ENCODE measurements at regions not wholly inside any gene's neighbourhood (a gene's known extent, or its start where the extent isn't known, plus 50 kb on each side); places are given as distances from the start of the nearest gene placed in this dataset.
A peak's percentile ranks its signal among the peaks of the same experiment; 100 is the strongest.

DNA sequence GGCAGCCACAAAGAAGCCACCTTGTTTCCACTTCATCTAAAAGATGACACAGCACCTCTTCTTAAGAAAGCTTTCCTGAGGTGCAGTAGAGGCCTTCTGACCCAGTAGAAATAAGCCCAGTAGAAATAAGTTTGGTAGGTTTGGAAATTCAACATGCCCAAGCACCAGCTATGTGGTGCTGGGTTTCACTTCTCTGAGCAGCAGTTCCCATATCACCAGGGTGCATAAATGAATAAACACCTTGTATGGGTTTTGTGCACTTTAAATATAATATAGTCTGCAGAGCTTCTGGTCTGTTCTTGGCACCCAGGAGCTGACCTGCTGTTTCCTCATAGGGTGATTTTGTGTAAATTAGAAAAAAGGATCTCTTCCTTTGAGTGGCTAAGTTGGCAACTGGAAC, 492.4 kb upstream of the SORCS1 start:
- no peak for DNase-seq (ENCODE audit: low read depth)
- TF ChIP-seq, protein P1, sequence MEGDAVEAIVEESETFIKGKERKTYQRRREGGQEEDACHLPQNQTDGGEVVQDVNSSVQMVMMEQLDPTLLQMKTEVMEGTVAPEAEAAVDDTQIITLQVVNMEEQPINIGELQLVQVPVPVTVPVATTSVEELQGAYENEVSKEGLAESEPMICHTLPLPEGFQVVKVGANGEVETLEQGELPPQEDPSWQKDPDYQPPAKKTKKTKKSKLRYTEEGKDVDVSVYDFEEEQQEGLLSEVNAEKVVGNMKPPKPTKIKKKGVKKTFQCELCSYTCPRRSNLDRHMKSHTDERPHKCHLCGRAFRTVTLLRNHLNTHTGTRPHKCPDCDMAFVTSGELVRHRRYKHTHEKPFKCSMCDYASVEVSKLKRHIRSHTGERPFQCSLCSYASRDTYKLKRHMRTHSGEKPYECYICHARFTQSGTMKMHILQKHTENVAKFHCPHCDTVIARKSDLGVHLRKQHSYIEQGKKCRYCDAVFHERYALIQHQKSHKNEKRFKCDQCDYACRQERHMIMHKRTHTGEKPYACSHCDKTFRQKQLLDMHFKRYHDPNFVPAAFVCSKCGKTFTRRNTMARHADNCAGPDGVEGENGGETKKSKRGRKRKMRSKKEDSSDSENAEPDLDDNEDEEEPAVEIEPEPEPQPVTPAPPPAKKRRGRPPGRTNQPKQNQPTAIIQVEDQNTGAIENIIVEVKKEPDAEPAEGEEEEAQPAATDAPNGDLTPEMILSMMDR (IDR thresholded peaks at IDR 0.05; ENCODE audit: low read depth, low read length, missing control alignments) = no peak
- H3K4me3 ChIP-seq (ENCODE audit: low read depth, low read length) = no peak overlapping the region

DNA sequence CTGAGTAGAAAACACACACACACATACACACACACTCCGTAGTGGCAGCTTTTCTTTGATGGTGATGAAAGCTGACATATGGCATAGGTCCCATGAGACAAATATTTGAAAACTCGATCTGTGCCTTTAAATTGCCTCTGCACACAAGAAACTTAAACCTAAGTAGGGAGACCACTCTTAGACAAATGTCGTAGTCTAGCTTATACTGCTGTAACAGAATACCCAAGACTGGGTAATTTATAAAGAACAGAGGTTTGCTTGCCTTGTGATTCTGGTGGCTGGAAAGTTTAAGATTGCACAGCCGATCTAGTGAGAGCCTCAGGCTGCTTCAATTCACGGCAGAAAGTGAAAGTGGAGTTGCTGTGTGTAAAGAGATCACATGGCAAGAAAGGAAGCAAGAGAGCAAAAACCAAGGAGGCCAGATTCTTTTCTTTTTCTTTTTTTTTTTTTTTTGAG, 489.4 kb upstream of the SORCS1 start:
- peak; percentile 4 for DNase-seq (ENCODE audit: low read depth)
- TF ChIP-seq, protein P1 (IDR thresholded peaks at IDR 0.05; ENCODE audit: low read depth, low read length, missing control alignments) = no peak
- H3K4me3 ChIP-seq (ENCODE audit: low read depth, low read length) = no peak overlapping the region

DNA sequence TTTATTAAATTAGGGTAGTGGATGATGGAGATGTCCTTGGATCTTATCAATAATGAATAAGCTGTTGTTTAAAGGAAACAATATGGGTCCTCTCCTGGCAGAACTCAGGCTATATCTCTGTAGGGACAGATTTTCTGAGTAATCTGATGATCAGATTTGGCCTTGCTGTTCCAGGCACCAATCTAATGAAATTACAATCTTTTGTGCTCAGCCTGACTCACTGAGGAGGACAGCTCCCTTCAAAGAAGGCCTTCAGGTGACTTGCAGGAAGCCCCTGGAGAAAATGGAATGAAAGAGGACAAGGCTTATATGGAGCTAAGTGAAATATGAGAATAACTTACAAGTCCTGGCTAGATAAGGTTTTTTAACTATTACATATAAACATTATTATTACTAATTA, 486.4 kb upstream of the SORCS1 start:
- no peak overlapping the region for H3K4me3 ChIP-seq (ENCODE audit: low read depth, low read length)
- TF ChIP-seq, protein P1 (IDR thresholded peaks at IDR 0.05; ENCODE audit: low read depth, low read length, missing control alignments) = no peak
- DNase-seq (ENCODE audit: low read depth) = no peak

DNA sequence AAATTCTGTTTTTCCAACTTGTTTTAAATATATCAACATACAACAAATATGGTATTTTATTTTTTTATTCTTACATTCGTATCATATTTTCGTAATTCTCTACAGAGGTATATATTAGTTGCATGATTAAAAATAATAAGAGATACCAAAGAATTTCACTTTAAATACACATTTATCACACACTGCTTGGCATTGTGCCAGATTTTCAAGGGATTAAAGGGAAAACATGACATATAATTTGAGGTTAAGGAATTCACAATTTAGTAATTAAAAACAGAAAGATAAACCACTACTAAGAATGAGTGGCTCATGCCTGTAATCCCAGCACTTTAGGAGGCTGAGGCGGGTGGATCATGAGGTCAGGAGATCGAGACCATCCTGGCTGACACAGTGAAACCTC, 484.7 kb upstream of the SORCS1 start:
- TF ChIP-seq, protein P1 (IDR thresholded peaks at IDR 0.05; ENCODE audit: low read depth, low read length, missing control alignments) = no peak

DNA sequence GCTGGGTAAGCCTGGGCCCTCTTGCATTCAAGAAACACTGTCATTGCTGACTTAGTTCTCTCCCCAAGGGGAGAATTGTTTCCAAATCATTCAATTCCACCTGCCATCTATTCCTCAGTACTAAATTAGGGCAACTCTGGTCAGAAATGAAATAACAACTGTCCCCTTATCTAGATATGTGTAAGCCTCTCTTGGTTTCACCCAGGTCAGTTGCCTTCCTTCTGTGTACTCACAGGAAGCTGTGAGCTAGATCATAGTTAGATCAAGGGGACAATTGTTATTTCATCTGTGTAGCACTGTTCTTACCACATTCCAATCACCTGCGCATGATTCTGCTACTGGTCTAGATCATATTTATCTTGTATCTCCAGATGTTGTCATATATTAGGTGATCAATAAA, 483.0 kb upstream of the SORCS1 start:
- no peak overlapping the region for H3K4me3 ChIP-seq (ENCODE audit: low read depth, low read length)
- DNase-seq (ENCODE audit: low read depth) = no peak
- TF ChIP-seq, protein P1 (IDR thresholded peaks at IDR 0.05; ENCODE audit: low read depth, low read length, missing control alignments) = no peak

More for the DNA sequence above, 484.7 kb upstream of the SORCS1 start:
- no peak overlapping the region for H3K4me3 ChIP-seq (ENCODE audit: low read depth, low read length)
- DNase-seq (ENCODE audit: low read depth) = no peak

DNA sequence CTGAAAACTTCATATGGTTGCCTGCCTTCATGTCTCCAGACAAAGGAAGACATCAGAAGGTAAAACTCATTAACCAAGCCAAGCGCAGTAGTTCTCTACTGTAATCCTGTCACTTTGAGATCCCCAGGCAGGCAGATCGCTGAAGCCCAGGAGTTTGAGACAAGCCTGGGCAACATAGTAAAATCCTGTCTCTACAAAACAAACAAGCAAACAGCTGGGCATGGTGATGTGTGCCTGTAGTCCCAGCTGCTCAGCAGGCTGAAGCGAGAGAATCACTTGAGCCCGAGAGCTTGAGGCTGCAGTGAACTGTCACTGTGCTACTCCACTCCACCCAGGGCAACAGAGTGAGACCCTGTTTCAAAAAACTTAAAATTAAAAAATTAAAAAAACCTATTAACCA, 467.4 kb upstream of the SORCS1 start:
- no peak for DNase-seq (ENCODE audit: low read depth)
- TF ChIP-seq, protein P1 (IDR thresholded peaks at IDR 0.05; ENCODE audit: low read depth, low read length, missing control alignments) = no peak
- no peak overlapping the region for H3K4me3 ChIP-seq (ENCODE audit: low read depth, low read length)

DNA sequence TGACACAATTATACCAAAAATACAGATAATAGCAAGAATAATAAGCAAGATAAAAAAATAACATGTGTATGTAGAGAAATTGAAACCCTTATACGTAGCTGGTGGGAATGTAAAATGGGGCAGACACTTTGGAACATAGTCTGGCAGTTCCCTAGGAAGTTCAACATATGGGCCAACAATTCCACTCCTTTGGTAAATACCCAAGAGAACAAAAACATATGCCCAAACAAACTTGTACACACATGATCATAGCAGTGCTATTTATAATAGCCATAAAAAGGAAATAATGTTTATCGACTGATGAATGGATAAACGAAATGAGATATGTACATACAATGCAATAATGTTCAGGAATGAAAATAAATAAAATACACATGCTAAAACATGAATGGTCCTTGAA, 462.4 kb upstream of the SORCS1 start:
- no peak for DNase-seq (ENCODE audit: low read depth)
- TF ChIP-seq, protein P1 (IDR thresholded peaks at IDR 0.05; ENCODE audit: low read depth, low read length, missing control alignments) = no peak
- no peak overlapping the region for H3K4me3 ChIP-seq (ENCODE audit: low read depth, low read length)
